GM12872 (cell line): ENCODE measurements at regions not wholly inside any gene's neighbourhood (a gene's known extent, or its start where the extent isn't known, plus 50 kb on each side); places are given as distances from the start of the nearest gene placed in this dataset.

Experiments used
- TF ChIP-seq, protein P1 (sequence below): IDR thresholded peaks from 3 replicates; pipeline ENCODE4 v1.5.1; 2011; ENCODE audit warnings: low read depth, mild to moderate bottlenecking, low read length, moderate library complexity; ENCODE audit not compliant: insufficient read depth

DNA sequence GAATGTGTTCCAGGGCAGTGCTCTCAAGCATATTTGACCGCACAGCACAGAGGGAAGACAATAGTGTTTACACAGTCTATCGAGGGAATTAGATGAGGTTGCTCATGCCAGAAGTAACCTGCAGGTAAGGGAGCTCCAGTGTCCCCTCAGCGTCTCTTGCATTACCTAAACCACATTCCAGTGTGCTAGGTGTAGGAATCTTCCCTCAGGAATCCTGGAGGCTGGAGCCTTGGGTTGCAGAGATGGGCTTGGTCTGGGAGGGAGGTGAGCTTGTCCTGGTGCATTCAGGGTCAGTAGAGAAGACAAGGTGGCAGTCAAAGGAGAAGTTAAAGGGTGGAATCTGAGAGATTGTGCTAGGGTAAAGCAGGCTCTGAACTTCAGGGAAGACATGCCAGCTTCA, 56.3 kb downstream of the SOX14 start:
- TF ChIP-seq, protein P1, sequence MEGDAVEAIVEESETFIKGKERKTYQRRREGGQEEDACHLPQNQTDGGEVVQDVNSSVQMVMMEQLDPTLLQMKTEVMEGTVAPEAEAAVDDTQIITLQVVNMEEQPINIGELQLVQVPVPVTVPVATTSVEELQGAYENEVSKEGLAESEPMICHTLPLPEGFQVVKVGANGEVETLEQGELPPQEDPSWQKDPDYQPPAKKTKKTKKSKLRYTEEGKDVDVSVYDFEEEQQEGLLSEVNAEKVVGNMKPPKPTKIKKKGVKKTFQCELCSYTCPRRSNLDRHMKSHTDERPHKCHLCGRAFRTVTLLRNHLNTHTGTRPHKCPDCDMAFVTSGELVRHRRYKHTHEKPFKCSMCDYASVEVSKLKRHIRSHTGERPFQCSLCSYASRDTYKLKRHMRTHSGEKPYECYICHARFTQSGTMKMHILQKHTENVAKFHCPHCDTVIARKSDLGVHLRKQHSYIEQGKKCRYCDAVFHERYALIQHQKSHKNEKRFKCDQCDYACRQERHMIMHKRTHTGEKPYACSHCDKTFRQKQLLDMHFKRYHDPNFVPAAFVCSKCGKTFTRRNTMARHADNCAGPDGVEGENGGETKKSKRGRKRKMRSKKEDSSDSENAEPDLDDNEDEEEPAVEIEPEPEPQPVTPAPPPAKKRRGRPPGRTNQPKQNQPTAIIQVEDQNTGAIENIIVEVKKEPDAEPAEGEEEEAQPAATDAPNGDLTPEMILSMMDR = no peak

DNA sequence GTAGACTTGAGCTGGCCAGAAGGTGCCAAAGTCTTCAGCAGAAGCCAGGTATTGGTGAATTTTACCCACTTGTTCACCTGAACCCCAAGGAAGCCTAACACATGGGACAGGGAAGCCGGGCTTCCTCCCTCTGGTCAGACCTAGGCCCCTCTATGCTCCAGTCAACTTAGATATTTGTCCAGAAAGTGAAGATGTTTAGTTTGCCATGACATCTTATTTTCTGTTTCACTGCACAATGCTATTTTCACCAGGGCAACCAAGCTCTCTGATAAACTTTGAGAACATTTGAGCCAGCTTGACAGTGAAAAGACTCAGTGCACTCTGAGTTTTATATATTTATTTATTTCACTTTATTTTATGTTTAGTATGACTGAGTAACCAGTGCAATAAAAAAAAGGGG, 71.0 kb downstream of the SOX14 start:
- TF ChIP-seq, protein P1 = no peak

DNA sequence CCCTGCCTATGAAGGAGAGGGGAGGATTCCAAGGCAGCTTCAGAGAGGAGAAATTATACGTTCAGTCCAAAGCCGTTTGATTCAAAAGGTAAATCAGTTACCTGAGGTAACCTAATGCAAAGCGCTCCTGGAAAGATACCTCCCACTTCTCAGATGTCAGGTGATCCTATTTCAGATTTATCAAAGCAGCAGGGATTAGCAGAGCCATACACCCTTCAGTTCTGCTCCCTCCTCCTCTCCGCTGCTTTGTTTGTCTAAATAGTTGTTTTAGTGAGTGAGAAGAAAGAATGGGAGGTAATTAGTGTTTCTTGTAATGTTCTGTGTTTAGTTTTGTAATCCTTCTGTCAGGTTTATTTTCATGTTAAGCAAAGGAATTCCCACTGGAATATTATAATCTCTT, 81.1 kb downstream of the SOX14 start:
- TF ChIP-seq, protein P1 = no peak

DNA sequence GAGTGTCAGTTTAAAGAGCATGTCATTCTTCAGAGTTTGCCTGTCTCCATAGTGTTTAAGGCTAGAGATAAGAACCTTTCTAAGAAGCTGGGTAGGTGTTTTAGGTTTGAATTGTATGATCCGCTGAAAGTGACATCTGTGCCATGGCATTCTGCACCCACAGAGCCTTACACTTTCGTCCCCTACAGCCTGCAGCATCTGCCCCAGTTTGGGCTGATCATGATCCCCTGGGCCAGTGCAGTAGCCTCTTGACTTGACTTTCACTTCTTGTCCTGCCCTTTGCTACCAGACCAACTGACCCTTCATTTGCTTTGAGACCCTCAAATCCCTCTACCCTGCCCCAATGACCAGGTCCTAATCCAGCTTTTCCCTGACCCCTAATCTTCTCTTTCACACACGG, 81.6 kb downstream of the SOX14 start:
- TF ChIP-seq, protein P1 = no peak

DNA sequence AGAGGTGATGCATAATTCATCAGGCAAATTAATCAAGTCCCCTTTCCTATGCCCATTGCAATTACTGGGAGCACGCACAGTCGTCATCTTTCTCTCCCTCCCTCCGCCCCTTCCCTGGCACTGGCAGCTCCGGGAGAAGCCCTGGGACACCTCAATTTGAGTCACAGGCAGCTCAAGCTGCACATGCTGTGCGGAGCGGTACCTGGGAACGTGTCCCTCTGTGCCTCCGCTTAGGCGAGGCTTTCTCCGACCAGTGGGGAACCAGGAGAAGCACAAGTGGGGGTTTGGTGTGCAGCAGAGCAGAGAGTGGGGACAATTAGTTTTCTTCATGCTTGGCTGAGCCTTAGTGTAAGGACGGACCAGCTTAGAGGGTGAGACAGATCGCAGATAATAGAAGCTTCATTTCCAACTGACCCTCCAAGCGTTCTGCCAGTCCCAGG, 88.3 kb downstream of the SOX14 start:
- TF ChIP-seq, protein P1 = no peak

DNA sequence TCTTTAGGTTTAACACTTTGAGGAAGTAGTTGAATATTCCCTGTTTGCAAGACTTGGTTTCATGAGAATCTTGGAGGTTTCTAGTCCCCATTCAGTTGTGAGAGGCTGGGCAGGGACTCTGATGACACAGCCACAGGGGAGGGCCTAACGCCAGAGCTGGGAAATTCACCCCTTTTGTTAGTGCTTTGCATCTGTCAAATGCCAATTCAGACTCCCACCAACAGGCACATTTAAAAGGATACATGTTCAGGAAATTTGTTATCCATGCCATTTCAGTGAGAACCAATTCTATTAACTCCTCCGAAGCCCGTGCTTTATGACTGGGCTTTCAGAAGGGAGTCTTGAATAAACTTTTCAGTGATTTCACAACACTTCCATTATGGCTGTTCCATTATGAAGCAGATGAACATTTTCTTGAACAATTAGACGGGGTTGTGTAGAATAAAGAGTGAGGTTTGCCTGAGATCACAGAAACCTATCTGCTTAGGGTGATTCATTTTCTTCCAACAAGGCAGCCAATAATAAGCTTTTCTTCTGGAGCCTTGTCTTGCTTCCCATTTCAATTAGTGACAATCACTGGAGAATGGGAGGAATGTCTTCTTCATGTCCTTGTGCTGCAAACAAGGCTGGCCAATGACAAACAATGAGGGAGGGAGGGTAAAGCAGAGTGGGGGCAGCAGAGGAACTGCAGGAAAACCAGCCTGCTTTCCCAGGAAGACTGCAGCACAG, 90.6 kb downstream of the SOX14 start:
- TF ChIP-seq, protein P1 = no peak

DNA sequence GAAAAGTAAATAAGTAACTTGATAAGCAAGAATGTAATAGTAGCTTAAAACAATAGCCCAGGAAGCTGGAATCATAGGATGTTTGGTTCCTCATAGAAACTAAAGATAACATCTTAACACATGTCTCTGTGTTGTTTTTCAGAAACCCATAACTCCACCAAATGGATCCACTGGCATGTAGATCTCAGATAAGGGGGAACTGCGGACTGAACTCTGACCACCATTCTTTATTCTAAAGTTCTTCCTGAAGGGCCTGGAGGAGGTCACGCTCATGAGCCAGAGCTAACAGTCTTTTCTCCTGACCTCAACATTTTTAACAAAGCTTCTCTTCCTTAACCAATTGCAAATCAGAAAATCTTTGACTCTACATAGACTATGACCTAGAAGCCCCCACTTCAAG, 101.9 kb downstream of the SOX14 start:
- TF ChIP-seq, protein P1 = no peak
